ENCODE measurements at regions not wholly inside any gene's neighbourhood (a gene's known extent, or its start where the extent isn't known, plus 50 kb on each side); places are given as distances from the start of the nearest gene placed in this dataset.

DNA sequence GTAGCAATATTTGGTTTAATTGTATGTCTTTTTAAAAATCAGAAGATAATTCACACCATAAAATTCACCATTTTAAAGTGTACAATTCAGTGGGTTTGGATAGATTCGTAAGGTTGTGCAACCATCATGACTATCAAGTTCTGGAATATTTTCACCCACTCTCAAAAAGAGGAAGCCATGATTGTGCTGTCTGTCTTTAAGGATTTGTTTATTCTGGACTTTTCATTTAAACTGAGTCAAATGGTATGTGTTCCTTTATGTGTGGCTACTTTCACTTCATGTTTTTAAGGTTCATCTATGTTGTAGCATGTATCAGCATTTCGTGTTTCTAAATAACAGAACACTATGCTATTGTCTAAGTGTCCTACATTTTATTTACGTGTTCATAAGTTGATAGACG is 68.1 kb upstream of the CPHXL start:
- TF ChIP-seq, protein P1, sequence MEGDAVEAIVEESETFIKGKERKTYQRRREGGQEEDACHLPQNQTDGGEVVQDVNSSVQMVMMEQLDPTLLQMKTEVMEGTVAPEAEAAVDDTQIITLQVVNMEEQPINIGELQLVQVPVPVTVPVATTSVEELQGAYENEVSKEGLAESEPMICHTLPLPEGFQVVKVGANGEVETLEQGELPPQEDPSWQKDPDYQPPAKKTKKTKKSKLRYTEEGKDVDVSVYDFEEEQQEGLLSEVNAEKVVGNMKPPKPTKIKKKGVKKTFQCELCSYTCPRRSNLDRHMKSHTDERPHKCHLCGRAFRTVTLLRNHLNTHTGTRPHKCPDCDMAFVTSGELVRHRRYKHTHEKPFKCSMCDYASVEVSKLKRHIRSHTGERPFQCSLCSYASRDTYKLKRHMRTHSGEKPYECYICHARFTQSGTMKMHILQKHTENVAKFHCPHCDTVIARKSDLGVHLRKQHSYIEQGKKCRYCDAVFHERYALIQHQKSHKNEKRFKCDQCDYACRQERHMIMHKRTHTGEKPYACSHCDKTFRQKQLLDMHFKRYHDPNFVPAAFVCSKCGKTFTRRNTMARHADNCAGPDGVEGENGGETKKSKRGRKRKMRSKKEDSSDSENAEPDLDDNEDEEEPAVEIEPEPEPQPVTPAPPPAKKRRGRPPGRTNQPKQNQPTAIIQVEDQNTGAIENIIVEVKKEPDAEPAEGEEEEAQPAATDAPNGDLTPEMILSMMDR (IDR thresholded peaks at IDR 0.05): no peak
- TF ChIP-seq POLR2A (IDR thresholded peaks at IDR 0.05) (no peak), EP300 (IDR thresholded peaks at IDR 0.05) (no peak)

All from sigmoid colon (tissue), 4 donors.